ENCODE measurements at regions not wholly inside any gene's neighbourhood (a gene's known extent, or its start where the extent isn't known, plus 50 kb on each side); places are given as distances from the start of the nearest gene placed in this dataset.
A peak's percentile ranks its signal among the peaks of the same experiment; 100 is the strongest.

GRCh38 chr6:43875849-43876572, 106.0 kb downstream of the VEGFA start:
- Histone ChIP-seq H3K4me1 (replicated peaks; ENCODE audit: insufficient read depth) (peaks cover 58% of the 10 kb centered on the region), H3K4me3 (no peak overlapping the region), H3K27ac (0 out of 2 replicates have a peak overlapping the region, but pooled peaks have one; percentile 72), H3K27me3 (ENCODE audit: insufficient read depth, low read depth) (no peaks in the 10 kb centered on the region), H3K9me3 (ENCODE audit: insufficient read depth, low read depth) (no peaks in the 10 kb centered on the region), H3K4me2 (peak overlapping the region; percentile 62; the same call in 1 of the 2 replicates), H3K36me3 (ENCODE audit: low read depth) (no peaks in the 10 kb centered on the region), H3K9me2 (ENCODE audit: insufficient read depth) (no peaks in the 10 kb centered on the region), H2AFZ (no peak overlapping the region), H3K79me2 (ENCODE audit: low read depth) (no peaks in the 10 kb centered on the region), H4K20me1 (ENCODE audit: insufficient read depth) (no peaks in the 10 kb centered on the region), H3F3A (ENCODE audit: insufficient read depth, low read depth) (peaks cover 12% of the 10 kb centered on the region)
- intact Hi-C loops (cut with micrococcal nuclease; ENCODE audit: unreplicated experiment), result loop anchor here (2.0 kb wide), 1 partner anchor 51 kb away; no protein-coding TSS in a partner anchor
- BruUV-seq (replicated peaks), result no TSS peak
- TF ChIP-seq EZH2 (IDR thresholded peaks at IDR 0.05; ENCODE audit: low read depth), result no peak
- TF ChIP-seq, protein P1, sequence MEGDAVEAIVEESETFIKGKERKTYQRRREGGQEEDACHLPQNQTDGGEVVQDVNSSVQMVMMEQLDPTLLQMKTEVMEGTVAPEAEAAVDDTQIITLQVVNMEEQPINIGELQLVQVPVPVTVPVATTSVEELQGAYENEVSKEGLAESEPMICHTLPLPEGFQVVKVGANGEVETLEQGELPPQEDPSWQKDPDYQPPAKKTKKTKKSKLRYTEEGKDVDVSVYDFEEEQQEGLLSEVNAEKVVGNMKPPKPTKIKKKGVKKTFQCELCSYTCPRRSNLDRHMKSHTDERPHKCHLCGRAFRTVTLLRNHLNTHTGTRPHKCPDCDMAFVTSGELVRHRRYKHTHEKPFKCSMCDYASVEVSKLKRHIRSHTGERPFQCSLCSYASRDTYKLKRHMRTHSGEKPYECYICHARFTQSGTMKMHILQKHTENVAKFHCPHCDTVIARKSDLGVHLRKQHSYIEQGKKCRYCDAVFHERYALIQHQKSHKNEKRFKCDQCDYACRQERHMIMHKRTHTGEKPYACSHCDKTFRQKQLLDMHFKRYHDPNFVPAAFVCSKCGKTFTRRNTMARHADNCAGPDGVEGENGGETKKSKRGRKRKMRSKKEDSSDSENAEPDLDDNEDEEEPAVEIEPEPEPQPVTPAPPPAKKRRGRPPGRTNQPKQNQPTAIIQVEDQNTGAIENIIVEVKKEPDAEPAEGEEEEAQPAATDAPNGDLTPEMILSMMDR (conservative IDR thresholded peaks at IDR 0.05), result no peak
- no peak for DNase-seq
- ChIA-PET POLR2A (ENCODE audit: unreplicated experiment) (no interaction called here), CTCF (no interaction called here)

DNA sequence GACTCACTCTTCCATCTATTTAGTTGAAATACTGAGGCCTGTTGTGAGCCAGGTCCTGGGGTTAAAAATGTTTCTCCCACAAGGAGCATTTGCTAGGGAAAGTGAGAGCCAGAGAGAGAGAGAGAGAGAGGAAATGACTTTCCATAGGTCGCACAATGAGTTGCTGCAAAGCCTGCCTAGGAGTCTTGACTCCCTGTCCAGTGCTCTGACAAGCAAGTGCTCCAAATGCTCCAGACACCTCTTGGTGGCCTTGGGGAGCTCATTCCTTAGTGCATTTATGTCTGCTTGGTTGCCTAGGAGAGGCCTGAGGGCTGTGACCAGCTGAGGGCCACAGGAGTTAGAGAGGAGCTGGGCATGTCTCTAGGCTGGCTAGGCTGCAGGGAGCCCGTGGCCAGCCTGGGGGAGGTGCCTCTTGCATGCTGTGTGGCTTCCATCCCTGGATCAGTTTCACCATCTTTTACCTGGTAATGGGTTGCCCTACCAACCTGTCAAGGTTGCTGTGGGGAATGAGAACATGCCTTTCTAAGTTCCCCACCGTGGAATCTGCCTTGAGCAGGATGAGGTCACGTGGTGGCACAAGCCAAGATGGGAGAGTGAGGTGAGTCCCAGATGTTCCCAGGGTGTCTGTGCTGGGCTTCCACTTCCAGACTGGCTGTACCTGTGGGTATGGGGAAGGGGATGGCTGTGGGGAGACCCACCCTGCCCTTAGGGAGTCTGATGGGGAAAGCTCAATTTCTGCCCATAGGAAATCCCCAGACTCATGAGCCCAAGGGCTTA, 105.0 kb downstream of the VEGFA start:
- intact Hi-C loops (cut with micrococcal nuclease; ENCODE audit: unreplicated experiment), result loop anchor here (2.0 kb wide), 1 partner anchor 52 kb away; no protein-coding TSS in a partner anchor

More for the DNA sequence above, 105.0 kb downstream of the VEGFA start:
- TF ChIP-seq EZH2 (IDR thresholded peaks at IDR 0.05; ENCODE audit: low read depth), result no peak
- TF ChIP-seq, protein P1 (conservative IDR thresholded peaks at IDR 0.05), result no peak
- no peak overlapping the region for H3K4me3 ChIP-seq
- no peak for DNase-seq
- BruUV-seq (replicated peaks), result no TSS peak
- no peaks in the 10 kb centered on the region for H3K79me2 ChIP-seq (ENCODE audit: low read depth)
- H3K4me1 ChIP-seq (replicated peaks; ENCODE audit: insufficient read depth), result peaks cover 54% of the 10 kb centered on the region
- no peaks in the 10 kb centered on the region for H3K9me2 ChIP-seq (ENCODE audit: insufficient read depth)
- peak overlapping the region; percentile 72 for H3K27ac ChIP-seq
- H3K36me3 ChIP-seq (ENCODE audit: low read depth), result no peaks in the 10 kb centered on the region
- H3K4me2 ChIP-seq, result peak overlapping the region; percentile 62
- no peaks in the 10 kb centered on the region for H3K27me3 ChIP-seq (ENCODE audit: insufficient read depth, low read depth)
- POLR2A ChIA-PET (ENCODE audit: unreplicated experiment), result no interaction called here
- peaks cover 13% of the 10 kb centered on the region for H3F3A ChIP-seq (ENCODE audit: insufficient read depth, low read depth)
- no peak overlapping the region for H2AFZ ChIP-seq
- no peaks in the 10 kb centered on the region for H3K9me3 ChIP-seq (ENCODE audit: insufficient read depth, low read depth)
- no peaks in the 10 kb centered on the region for H4K20me1 ChIP-seq (ENCODE audit: insufficient read depth)
- CTCF ChIA-PET, result interaction anchor here (0.6 kb wide), 1 partner anchor 52 kb away, joined by 4 read pairs; no protein-coding TSS in a partner anchor

Measured in PC-9 (cell line).